H1 (cell line): ENCODE measurements at regions not wholly inside any gene's neighbourhood (a gene's known extent, or its start where the extent isn't known, plus 50 kb on each side); places are given as distances from the start of the nearest gene placed in this dataset.

Experiments
- CTCF ChIA-PET: fragments of 300-600 bp; sonication (Branson Sonifier 250); formaldehyde crosslinking; loops from one replicate; lab custom pipeline; 2021; ENCODE audit not compliant: partially characterized antibody; lab: Charles Lee
- POLR2A ChIA-PET: fragments of 300-600 bp; sonication (Branson Sonifier 250); formaldehyde crosslinking; loops from one replicate; lab custom pipeline; 2021; ENCODE audit warnings: inconsistent platforms; ENCODE audit not compliant: partially characterized antibody; lab: Charles Lee
- DNase-seq, 2 experiments: peaks; one replicate each; pipeline versions ENCODE4 v3.0.0 to v3.0.0-alpha.2; 2010 to 2022; ENCODE audit warnings: low spot score in 2 of 2, low read depth in 1 of 2, mixed read lengths in 1 of 2
- FAIRE-seq: peaks from 2 replicates; lab custom pipeline; 2011; peaks lifted over from hg19 to GRCh38; lab: Jason Lieb, UNC
- H2AFZ ChIP-seq: 2 replicates; pipeline ENCODE4 v1.8.1; 2012; ENCODE audit warnings: low read length, inconsistent platforms
- H2AK5ac ChIP-seq: 2 replicates; pipeline ENCODE4 v1.6.1; 2013; ENCODE audit warnings: low read depth, low read length
- H2BK120ac ChIP-seq: replicated peaks from 2 replicates; pipeline ENCODE3; 2013; ENCODE audit warnings: low read depth, low read length, inconsistent platforms
- H2BK12ac ChIP-seq: 2 replicates; pipeline ENCODE4 v1.6.1; 2013; ENCODE audit warnings: low read depth, low read length
- H2BK15ac ChIP-seq: 2 replicates; pipeline ENCODE4 v1.6.1; 2013; ENCODE audit warnings: low read length
- H2BK20ac ChIP-seq: 2 replicates; pipeline ENCODE4 v1.6.1; 2013; ENCODE audit warnings: low read length
- H2BK5ac ChIP-seq: 2 replicates; pipeline ENCODE4 v1.6.1; 2013; ENCODE audit warnings: low read depth, low read length
- H3K14ac ChIP-seq: 2 replicates; pipeline ENCODE4 v1.6.1; 2013; ENCODE audit warnings: inconsistent platforms; ENCODE audit not compliant: insufficient read length
- H3K18ac ChIP-seq: 2 replicates; pipeline ENCODE4 v1.6.1; 2013; ENCODE audit warnings: low read length; ENCODE audit errors: extremely low read depth
- H3K23ac ChIP-seq: 2 replicates; pipeline ENCODE4 v1.6.1; 2013; ENCODE audit warnings: inconsistent platforms; ENCODE audit not compliant: insufficient read length
- H3K23me2 ChIP-seq: 2 replicates; pipeline ENCODE4 v1.6.1; 2013; ENCODE audit warnings: low read depth, low read length
- H3K27ac ChIP-seq: 2 replicates; pipeline ENCODE4 v1.6.1; 2011; ENCODE audit warnings: low read depth, low read length, inconsistent platforms
- H3K27me3 ChIP-seq, 4 experiments: replicated peaks in 1 of 4; 1 replicate in 1 of 4; 2 replicates in 3 of 4; pipeline versions ENCODE4 v1.6.1 to v1.8.1; 2011 to 2013; ENCODE audit warnings: low read length in 3 of 4, mild to moderate bottlenecking in 3 of 4, inconsistent platforms in 2 of 4, mixed read lengths in 2 of 4, moderate library complexity in 1 of 4; ENCODE audit not compliant: control insufficient read depth in 3 of 4, insufficient read depth in 3 of 4; ENCODE audit errors: extremely low read depth in 1 of 4
- H3K36me3 ChIP-seq, 4 experiments: 2 replicates each; pipeline versions ENCODE4 v1.6.1 to v1.8.1; 2011 to 2013; ENCODE audit warnings: mild to moderate bottlenecking in 4 of 4, low read length in 3 of 4, moderate library complexity in 2 of 4, control low read depth in 1 of 4, inconsistent platforms in 1 of 4; ENCODE audit not compliant: insufficient read depth in 4 of 4, control insufficient read depth in 2 of 4
- H3K4ac ChIP-seq: replicated peaks from 2 replicates; pipeline ENCODE3; 2013; ENCODE audit warnings: low read length, low read depth, mixed read lengths, inconsistent platforms; ENCODE audit not compliant: insufficient read length
- H3K4me1 ChIP-seq, 4 experiments: replicated peaks in 1 of 4; 1 replicate in 1 of 4; 2 replicates in 3 of 4; pipeline versions ENCODE4 v1.6.1 to v1.8.1; 2011 to 2013; ENCODE audit warnings: low read length in 3 of 4, inconsistent platforms in 2 of 4, mixed read lengths in 1 of 4; ENCODE audit not compliant: insufficient read depth in 4 of 4, control insufficient read depth in 3 of 4
- H3K4me2 ChIP-seq, 2 experiments: 2 replicates each; pipeline versions ENCODE4 v1.6.1 to v1.8.1; 2011 to 2013; ENCODE audit warnings: low read depth in 2 of 2, low read length in 2 of 2, control low read depth in 1 of 2, inconsistent platforms in 1 of 2, mild to moderate bottlenecking in 1 of 2; ENCODE audit not compliant: insufficient read depth in 1 of 2
- H3K4me3 ChIP-seq, 4 experiments: fragments of 200-600, 300-600 bp in 1 of 4; sonication (generic), shearing (Covaris generic), sonication (Bioruptor Twin) in 1 of 4; 2 replicates each; pipeline versions ENCODE4 v1.5.1 to v1.8.1; 2011 to 2016; ENCODE audit warnings: low read length in 4 of 4, low read depth in 3 of 4, control low read depth in 2 of 4, inconsistent platforms in 2 of 4, mild to moderate bottlenecking in 2 of 4, mixed read lengths in 1 of 4, moderate library complexity in 1 of 4; ENCODE audit not compliant: insufficient read depth in 2 of 4; ENCODE audit errors: extremely low read depth in 1 of 4
- H3K56ac ChIP-seq: replicated peaks from 2 replicates; pipeline ENCODE3; 2013; ENCODE audit warnings: low read depth, mild to moderate bottlenecking, mixed read lengths, low read length, inconsistent platforms; ENCODE audit not compliant: insufficient read length
- H3K79me1 ChIP-seq: 2 replicates; pipeline ENCODE4 v1.6.1; 2013; ENCODE audit warnings: low read depth, low read length, control low read depth
- H3K79me2 ChIP-seq, 2 experiments: 2 replicates each; pipeline versions ENCODE4 v1.6.1 to v1.8.1; 2012 to 2013; ENCODE audit warnings: low read length in 2 of 2, mild to moderate bottlenecking in 2 of 2, inconsistent platforms in 1 of 2; ENCODE audit not compliant: insufficient read depth in 2 of 2, control insufficient read depth in 1 of 2
- H3K9ac ChIP-seq, 4 experiments: replicated peaks in 1 of 4; 1 replicate in 1 of 4; 2 replicates in 3 of 4; pipeline versions ENCODE4 v1.6.1 to v1.8.1; 2011 to 2013; ENCODE audit warnings: low read depth in 3 of 4, low read length in 3 of 4, control low read depth in 2 of 4, mild to moderate bottlenecking in 2 of 4, moderate library complexity in 2 of 4, inconsistent platforms in 1 of 4; ENCODE audit errors: extremely low read depth in 1 of 4
- H3K9me3 ChIP-seq, 2 experiments: 2 replicates each; pipeline versions ENCODE4 v1.6.1 to v1.8.1; 2012 to 2013; ENCODE audit warnings: mild to moderate bottlenecking in 2 of 2, moderate library complexity in 2 of 2, control low read depth in 1 of 2, inconsistent platforms in 1 of 2, low read depth in 1 of 2, low read length in 1 of 2, mixed read lengths in 1 of 2; ENCODE audit not compliant: insufficient read depth in 2 of 2
- H4K20me1 ChIP-seq, 2 experiments: replicated peaks in 1 of 2; 2 replicates each; pipeline versions ENCODE3 to v1.8.1; 2011 to 2013; ENCODE audit warnings: inconsistent platforms in 2 of 2, low read length in 2 of 2, mild to moderate bottlenecking in 1 of 2; ENCODE audit not compliant: insufficient read depth in 2 of 2, control insufficient read depth in 1 of 2
- H4K5ac ChIP-seq: 2 replicates; pipeline ENCODE4 v1.6.1; 2013; ENCODE audit warnings: low read length, low read depth, mixed read lengths, inconsistent platforms; ENCODE audit not compliant: insufficient read length
- H4K8ac ChIP-seq: 2 replicates; pipeline ENCODE4 v1.8.0; 2013; ENCODE audit warnings: mild to moderate bottlenecking, moderate library complexity, low read length, inconsistent platforms; ENCODE audit not compliant: insufficient read depth; ENCODE audit errors: extremely low read depth
- H4K91ac ChIP-seq: replicated peaks from 2 replicates; pipeline ENCODE3; 2013; ENCODE audit warnings: low read length, mixed read lengths, inconsistent platforms; ENCODE audit not compliant: insufficient read length
- BACH1 ChIP-seq: IDR thresholded peaks from 2 replicates; pipeline ENCODE4 v1.6.1; 2012; ENCODE audit warnings: low read length, improper control_type of control experiment
- BCL11A ChIP-seq, 2 experiments: IDR thresholded peaks; one replicate each; pipeline ENCODE4 v1.6.1; 2011; ENCODE audit warnings: low read depth in 2 of 2, low read length in 2 of 2, mild to moderate bottlenecking in 2 of 2
- CBX5 ChIP-seq: fragments of 300-800, 300-1000 bp; sonication (generic); IDR thresholded peaks from 2 replicates; pipeline ENCODE4 v1.7.1; 2016; ENCODE audit warnings: antibody characterized with exemption, low read length, low read depth
- KDM1A ChIP-seq: fragments of 200-600, 300-600 bp; sonication (generic); IDR thresholded peaks from 2 replicates; pipeline ENCODE4 v1.7.1; 2016; ENCODE audit warnings: mild to moderate bottlenecking, low read length, borderline replicate concordance
- NRF1 ChIP-seq: IDR thresholded peaks from 2 replicates; pipeline ENCODE4 v1.6.1; 2011; ENCODE audit warnings: mild to moderate bottlenecking, low read depth, low read length, improper control_type of control experiment
- POLR2A ChIP-seq, 2 experiments: IDR thresholded peaks; 1 replicate in 1 of 2; 2 replicates in 1 of 2; pipeline ENCODE4 v1.6.1; 2011; ENCODE audit warnings: low read depth in 2 of 2, low read length in 2 of 2, mild to moderate bottlenecking in 2 of 2; ENCODE audit errors: control extremely low read depth in 1 of 2
- SAP30 ChIP-seq: fragments of 300-600 bp; sonication (generic); IDR thresholded peaks from 2 replicates; pipeline ENCODE4 v1.7.1; 2012; ENCODE audit warnings: low read length, moderate library complexity, mild to moderate bottlenecking, inconsistent platforms; ENCODE audit not compliant: insufficient read depth, insufficient replicate concordance
- SP1 ChIP-seq: IDR thresholded peaks from 2 replicates; pipeline ENCODE4 v1.6.1; 2011; ENCODE audit warnings: low read depth, low read length
- SRF ChIP-seq: IDR thresholded peaks from 2 replicates; pipeline ENCODE4 v1.6.1; 2011; ENCODE audit warnings: mild to moderate bottlenecking, low read depth, low read length, moderate library complexity
- TAF1 ChIP-seq: IDR thresholded peaks from 2 replicates; pipeline ENCODE4 v1.6.1; 2011; ENCODE audit warnings: mild to moderate bottlenecking, low read depth, low read length
- TCF12 ChIP-seq: IDR thresholded peaks from 2 replicates; pipeline ENCODE4 v1.6.1; 2011; ENCODE audit warnings: low read depth, mild to moderate bottlenecking, low read length
- WGBS, 2 experiments: shearing (Covaris generic) in 1 of 2; methylation state at CpG; one replicate each; pipeline versions ENCODE4 v1.1.6 to v1.1.7; 2013 to 2015; ENCODE audit warnings: low lambda C conversion rate in 2 of 2, mixed read lengths in 2 of 2, inconsistent platforms in 1 of 2, low coverage in 1 of 2, missing lambda C conversion rate in 1 of 2; ENCODE audit not compliant: insufficient replicate concordance in 2 of 2, insufficient coverage in 1 of 2, insufficient read length in 1 of 2; ENCODE audit errors: extremely low coverage in 1 of 2, missing lambda C conversion rate in 1 of 2; 5-methylcytosine and 5-hydroxymethylcytosine counted together
- TF ChIP-seq, protein P1 (sequence below): IDR thresholded peaks from 2 replicates; pipeline ENCODE4 v1.6.1; 2011; ENCODE audit warnings: low read length, improper control_type of control experiment

DNA sequence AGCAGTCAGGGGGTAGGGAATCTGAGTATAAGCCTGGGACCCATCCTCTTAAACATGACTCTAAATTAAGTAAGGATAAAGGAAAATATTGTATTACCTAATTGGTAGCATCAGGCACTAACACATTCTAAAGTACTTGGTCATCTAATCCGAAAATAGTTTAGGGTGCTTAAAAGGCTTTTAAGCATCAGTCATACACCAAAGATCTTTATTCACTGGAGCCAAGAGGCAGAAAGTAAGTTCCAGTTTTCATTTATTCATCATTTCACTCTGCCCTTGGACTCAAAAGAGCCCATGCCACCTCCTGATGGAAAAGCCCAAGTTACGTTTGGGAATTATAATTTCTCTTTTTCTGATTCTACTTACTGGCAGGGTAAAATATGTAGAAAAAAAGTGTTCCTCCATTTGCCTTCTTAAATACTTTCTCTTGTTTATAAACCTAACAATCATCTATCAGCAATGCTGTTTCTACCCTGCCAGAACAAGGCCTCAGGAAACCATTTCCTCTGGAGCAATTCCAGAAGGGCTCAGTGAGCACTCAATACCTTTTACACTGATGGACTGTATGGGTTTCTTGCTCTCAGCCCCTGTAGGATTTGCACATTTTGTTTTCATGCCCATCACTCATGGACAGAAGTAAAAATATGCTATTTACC lies 120.1 kb upstream of the SLC5A12 start:
- H2BK15ac ChIP-seq: no peak overlapping the region
- H4K5ac ChIP-seq: no peak overlapping the region
- H2AK5ac ChIP-seq: no peak overlapping the region
- no peak overlapping the region for H2BK5ac ChIP-seq
- H2BK120ac ChIP-seq: no peak overlapping the region
- no peak for FAIRE-seq
- H4K20me1 ChIP-seq: no peaks in the 10 kb centered on the region
- DNase-seq: no peak
- no peak overlapping the region for H4K91ac ChIP-seq
- no peaks in the 10 kb centered on the region for H3K79me1 ChIP-seq
- CTCF ChIA-PET: interaction anchor here (0.7 kb wide), 1 partner anchor 369 kb away, joined by 3 read pairs; no protein-coding TSS in a partner anchor
- no peaks in the 10 kb centered on the region for H3K36me3 ChIP-seq
- H2BK20ac ChIP-seq: no peak overlapping the region
- no peak overlapping the region for H2AFZ ChIP-seq
- H3K27me3 ChIP-seq: no peaks in the 10 kb centered on the region
- no peaks in the 10 kb centered on the region for H3K79me2 ChIP-seq
- no peak overlapping the region for H4K8ac ChIP-seq
- no peak overlapping the region for H3K9ac ChIP-seq
- no peaks in the 10 kb centered on the region; the same call in 1 of the 2 replicates for H3K23me2 ChIP-seq
- H3K9me3 ChIP-seq: no peaks in the 10 kb centered on the region
- WGBS, 2 experiments: 88% methylated on average over 2 of the region's 2 CpGs; no CpG with 5 or more reads in 1 of the 2 experiments
- H3K4me1 ChIP-seq: no peaks in the 10 kb centered on the region
- H3K56ac ChIP-seq: no peak overlapping the region
- no peak overlapping the region for H3K18ac ChIP-seq
- no peak overlapping the region for H3K27ac ChIP-seq
- H3K14ac ChIP-seq: no peak overlapping the region
- H3K23ac ChIP-seq: no peak overlapping the region
- no peak overlapping the region for H3K4me3 ChIP-seq
- POLR2A ChIA-PET: no interaction called here
- no peak overlapping the region for H3K4me2 ChIP-seq
- no peak overlapping the region for H2BK12ac ChIP-seq
- no peak overlapping the region for H3K4ac ChIP-seq
- TF ChIP-seq KDM1A: no peak
- no peak for TF ChIP-seq BACH1
- no peak for TF ChIP-seq TAF1
- TF ChIP-seq CBX5: no peak
- TF ChIP-seq TCF12: no peak
- no peak for TF ChIP-seq BCL11A (IDR thresholded peaks at IDR 0.05; ENCODE audit: low read depth in 2 of 2, low read length in 2 of 2)
- TF ChIP-seq, protein P1, sequence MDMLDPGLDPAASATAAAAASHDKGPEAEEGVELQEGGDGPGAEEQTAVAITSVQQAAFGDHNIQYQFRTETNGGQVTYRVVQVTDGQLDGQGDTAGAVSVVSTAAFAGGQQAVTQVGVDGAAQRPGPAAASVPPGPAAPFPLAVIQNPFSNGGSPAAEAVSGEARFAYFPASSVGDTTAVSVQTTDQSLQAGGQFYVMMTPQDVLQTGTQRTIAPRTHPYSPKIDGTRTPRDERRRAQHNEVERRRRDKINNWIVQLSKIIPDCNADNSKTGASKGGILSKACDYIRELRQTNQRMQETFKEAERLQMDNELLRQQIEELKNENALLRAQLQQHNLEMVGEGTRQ: no peak
- TF ChIP-seq POLR2A (IDR thresholded peaks at IDR 0.05; ENCODE audit: control extremely low read depth in 1 of 2, low read depth in 2 of 2, low read length in 2 of 2): no peak
- TF ChIP-seq SAP30: no peak
- TF ChIP-seq SRF: no peak
- TF ChIP-seq SP1: no peak
- TF ChIP-seq NRF1: no peak
